ENCODE measurements at regions not wholly inside any gene's neighbourhood (a gene's known extent, or its start where the extent isn't known, plus 50 kb on each side); places are given as distances from the start of the nearest gene placed in this dataset.
"Not testable (repeated sequence)": the region's sequence is repeated elsewhere in the genome, so short reads cannot be mapped to it uniquely, and the experiment has no call there.

- no peak for TF ChIP-seq CTCF (IDR thresholded peaks at IDR 0.05)
- peaks cover 6% of the 10 kb centered on the region for H3K36me3 Mint-ChIP-seq (ENCODE audit: low read depth)
These were observed 186.1 kb downstream of the SEMA6D start for GRCh38 chr15:47903368-47903767.

DNA sequence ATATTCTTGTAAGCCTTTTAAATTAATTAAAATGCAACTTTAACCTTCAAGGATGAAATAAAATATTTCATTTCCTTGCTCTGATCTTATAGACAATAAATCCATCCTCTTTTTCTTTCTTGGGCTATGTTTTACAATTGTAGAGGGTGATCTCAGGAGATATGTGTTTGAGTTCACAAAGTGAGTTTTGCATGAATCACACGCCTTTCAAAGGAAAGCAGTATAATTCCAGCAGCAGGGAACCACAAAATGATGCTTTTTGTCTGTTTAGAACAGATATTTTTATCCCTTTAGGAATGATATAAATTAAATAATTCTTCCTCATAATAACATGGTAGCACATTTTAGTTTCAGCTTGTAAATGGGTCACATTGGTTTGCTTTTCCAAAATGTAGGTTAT, 191.2 kb downstream of the SEMA6D start:
- Mint-ChIP-seq H3K4me3 (no peak overlapping the region), H3K27me3 (ENCODE audit: low read depth, poor library complexity) (no peaks in the 10 kb centered on the region), H3K27ac (no peak overlapping the region), H3K4me1 (peaks cover 5% of the 10 kb centered on the region), H3K9me3 (peaks cover 27% of the 10 kb centered on the region), H3K36me3 (ENCODE audit: low read depth) (peaks cover 6% of the 10 kb centered on the region)
- TF ChIP-seq CTCF (IDR thresholded peaks at IDR 0.05): no peak
- DNase-seq: no peak

More at GRCh38 chr15:47903368-47903767, 186.1 kb downstream of the SEMA6D start:
- Mint-ChIP-seq H3K27ac (no peak overlapping the region), H3K27me3 (ENCODE audit: low read depth, poor library complexity) (no peaks in the 10 kb centered on the region), H3K9me3 (peaks cover 48% of the 10 kb centered on the region), H3K4me3 (no peak overlapping the region), H3K4me1 (peaks cover 7% of the 10 kb centered on the region)
- DNase-seq: no peak

DNA sequence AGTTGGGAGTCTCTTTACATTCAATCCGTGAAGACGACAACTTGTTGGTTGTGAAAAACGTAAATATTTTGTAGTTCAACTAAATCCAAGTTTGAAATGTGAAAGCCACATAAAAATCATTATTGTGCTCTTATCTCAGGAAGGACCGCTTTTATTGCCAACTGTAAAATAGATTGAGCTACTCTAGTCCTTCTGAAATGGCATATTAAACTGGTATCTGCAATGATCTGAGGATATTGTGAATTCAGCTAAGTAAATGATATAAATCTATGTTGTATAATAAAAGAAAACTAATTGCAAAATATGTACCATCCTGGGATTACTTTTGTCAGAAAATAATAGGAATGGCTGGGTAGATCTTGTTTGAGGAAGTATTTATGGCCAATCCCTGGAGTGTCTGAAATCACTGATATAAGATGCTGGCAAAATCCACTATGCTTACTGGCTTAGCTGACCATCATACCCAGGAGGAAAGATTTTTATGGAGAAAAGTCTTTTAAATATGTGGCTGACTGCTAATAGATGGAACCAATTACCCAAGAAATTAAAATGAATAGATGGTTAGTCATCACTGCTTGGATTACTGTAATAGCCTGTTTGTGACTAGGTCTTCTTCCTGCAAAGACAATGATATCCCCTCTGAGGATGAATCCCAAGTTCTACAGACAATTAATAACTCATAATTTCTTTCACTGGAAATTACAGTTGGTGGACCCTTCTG, 191.8 kb downstream of the SEMA6D start:
- H3K27ac Mint-ChIP-seq: no peak overlapping the region
- H3K9me3 Mint-ChIP-seq: peaks cover 21% of the 10 kb centered on the region
- DNase-seq: no peak
- no peak overlapping the region for H3K4me3 Mint-ChIP-seq
- TF ChIP-seq CTCF (IDR thresholded peaks at IDR 0.05): no peak
- H3K36me3 Mint-ChIP-seq (ENCODE audit: low read depth): peaks cover under 1% of the 10 kb centered on the region
- H3K27me3 Mint-ChIP-seq (ENCODE audit: low read depth, poor library complexity): no peaks in the 10 kb centered on the region
- H3K4me1 Mint-ChIP-seq: peaks cover 5% of the 10 kb centered on the region

- not testable (repeated sequence) for H3K4me3 Mint-ChIP-seq; DNase-seq; H3K36me3 Mint-ChIP-seq (ENCODE audit: low read depth); H3K4me1 Mint-ChIP-seq; H3K27me3 Mint-ChIP-seq (ENCODE audit: low read depth, poor library complexity); H3K27ac Mint-ChIP-seq; H3K9me3 Mint-ChIP-seq
These were observed 195.6 kb downstream of the SEMA6D start for GRCh38 chr15:47912910-47913309.

DNA sequence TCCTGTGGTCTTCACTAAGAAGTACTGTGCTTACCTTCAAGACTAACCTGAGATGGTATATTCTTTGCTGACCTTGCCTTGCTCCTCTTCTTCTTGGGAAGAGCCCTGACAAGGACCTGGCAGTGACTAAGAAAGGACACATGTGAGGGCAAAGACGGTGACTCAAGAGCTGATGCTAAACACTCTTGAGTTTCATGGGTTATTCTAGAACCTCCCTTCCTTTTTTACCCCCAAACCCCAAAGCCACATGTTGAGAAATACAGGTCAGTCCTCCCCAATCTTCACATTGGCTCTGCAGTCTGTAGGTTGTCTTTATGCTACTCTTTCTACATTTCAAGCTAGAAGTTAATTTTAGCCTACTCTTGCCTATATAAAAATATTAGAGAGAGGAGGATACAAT, 200.6 kb downstream of the SEMA6D start:
- H3K4me1 Mint-ChIP-seq: no peaks in the 10 kb centered on the region
- no peaks in the 10 kb centered on the region for H3K36me3 Mint-ChIP-seq (ENCODE audit: low read depth)
- no peaks in the 10 kb centered on the region for H3K9me3 Mint-ChIP-seq
- DNase-seq: no peak
- no peak for TF ChIP-seq CTCF (IDR thresholded peaks at IDR 0.05)
- peaks cover 13% of the 10 kb centered on the region for H3K27me3 Mint-ChIP-seq (ENCODE audit: low read depth, poor library complexity)
- no peak overlapping the region for H3K27ac Mint-ChIP-seq
- no peak overlapping the region for H3K4me3 Mint-ChIP-seq

GRCh38 chr15:47918877-47919276, 201.6 kb downstream of the SEMA6D start:
- Mint-ChIP-seq H3K27me3 (ENCODE audit: low read depth, poor library complexity) (peaks cover 13% of the 10 kb centered on the region), H3K27ac (no peak overlapping the region), H3K36me3 (ENCODE audit: low read depth) (no peaks in the 10 kb centered on the region), H3K9me3 (no peaks in the 10 kb centered on the region), H3K4me3 (no peak overlapping the region), H3K4me1 (no peaks in the 10 kb centered on the region)
- TF ChIP-seq CTCF (IDR thresholded peaks at IDR 0.05): no peak
- no peak for DNase-seq
